ENCODE measurements at regions not wholly inside any gene's neighbourhood (a gene's known extent, or its start where the extent isn't known, plus 50 kb on each side); places are given as distances from the start of the nearest gene placed in this dataset.

DNA sequence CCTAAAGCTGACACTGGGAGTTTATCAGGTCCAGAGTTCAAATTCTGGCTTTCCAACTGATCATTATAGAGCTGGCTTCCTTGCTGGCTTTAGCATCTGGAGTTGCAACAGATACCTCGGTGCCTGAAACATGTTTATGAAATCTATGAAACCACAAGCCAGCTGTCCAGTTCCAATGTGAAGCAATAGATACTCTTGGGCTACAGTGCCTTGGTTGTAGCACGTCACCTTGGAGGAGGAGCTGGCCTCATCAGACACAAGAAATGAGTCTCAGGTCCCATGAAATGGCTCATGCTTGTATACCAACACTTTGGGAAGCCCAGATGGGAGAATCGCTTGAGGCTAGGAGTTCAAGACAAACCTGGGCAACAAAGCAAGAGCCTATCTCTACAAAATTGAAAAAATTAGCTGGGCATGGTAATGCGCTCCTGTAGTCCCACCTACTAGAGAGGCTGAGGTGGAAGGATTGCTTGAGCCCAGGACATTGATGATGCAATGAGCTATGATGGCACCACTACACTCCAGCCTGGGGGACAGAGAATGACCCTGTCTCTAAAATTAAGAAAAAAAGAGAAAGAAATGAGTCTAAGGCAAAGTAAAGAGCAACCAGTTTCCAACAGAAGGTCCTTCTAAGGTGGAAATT is 132.5 kb upstream of the ZNF648 start:
- DNase-seq (ENCODE audit: low spot score): no peak

- DNase-seq (ENCODE audit: low spot score): no peak
These were observed 131.5 kb upstream of the ZNF648 start for GRCh38 chr1:182192966-182193365.

GRCh38 chr1:182192215-182192614 is 130.7 kb upstream of the ZNF648 start:
- DNase-seq (ENCODE audit: low spot score): no peak

GRCh38 chr1:182191381-182192115 is 130.0 kb upstream of the ZNF648 start:
- DNase-seq (ENCODE audit: low spot score): no peak

- no peak for DNase-seq (ENCODE audit: low spot score)
These were observed 128.1 kb upstream of the ZNF648 start for GRCh38 chr1:182189535-182190066.

DNA sequence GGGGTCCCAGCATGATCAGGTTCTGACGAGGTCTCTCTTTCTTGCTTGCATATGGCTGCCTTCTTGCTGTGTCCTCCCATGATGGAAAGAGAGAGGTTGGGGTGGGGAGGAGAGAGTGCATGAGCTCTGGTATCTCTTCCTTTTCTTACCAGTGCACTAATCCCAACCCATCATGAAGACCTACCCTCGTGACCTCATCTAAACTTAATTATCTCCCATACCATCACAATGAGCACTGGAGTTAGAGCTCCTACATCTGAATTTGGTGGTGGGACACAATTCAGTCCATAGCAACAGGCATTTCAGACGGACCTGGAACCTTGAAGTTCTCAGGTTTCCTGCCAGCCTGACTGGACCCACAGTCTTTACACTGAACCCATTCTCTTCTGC is 125.2 kb upstream of the ZNF648 start:
- no peak for DNase-seq (ENCODE audit: low spot score)

- no peak for DNase-seq (ENCODE audit: low spot score)
These were observed 124.6 kb upstream of the ZNF648 start for GRCh38 chr1:182185842-182186756.

- DNase-seq (ENCODE audit: low spot score): no peak
These were observed 123.6 kb upstream of the ZNF648 start for GRCh38 chr1:182185136-182185535.

GRCh38 chr1:182183606-182184005 is 122.1 kb upstream of the ZNF648 start:
- DNase-seq (ENCODE audit: low spot score): no peak

DNA sequence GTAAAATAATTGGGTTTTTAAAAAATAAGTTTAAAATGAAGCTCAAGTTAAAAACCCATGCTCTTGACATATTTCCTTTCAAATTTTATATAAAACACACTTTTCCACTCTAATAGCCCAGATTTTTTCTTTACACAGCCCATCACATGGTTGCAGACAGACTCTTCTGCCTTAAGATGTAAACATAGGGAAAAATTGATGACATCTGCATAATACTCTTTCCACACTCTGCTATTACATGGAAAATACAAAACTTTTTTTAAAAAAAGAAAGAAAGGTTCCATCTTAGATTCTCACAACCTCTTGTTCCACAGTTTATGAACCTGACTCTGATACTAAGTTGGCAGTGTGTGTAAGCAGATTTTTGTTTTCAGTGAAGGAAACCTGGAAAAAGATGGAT is 120.8 kb upstream of the ZNF648 start:
- DNase-seq (ENCODE audit: low spot score): no peak

GRCh38 chr1:182181167-182181572 is 119.7 kb upstream of the ZNF648 start:
- no peak for DNase-seq (ENCODE audit: low spot score)

DNA sequence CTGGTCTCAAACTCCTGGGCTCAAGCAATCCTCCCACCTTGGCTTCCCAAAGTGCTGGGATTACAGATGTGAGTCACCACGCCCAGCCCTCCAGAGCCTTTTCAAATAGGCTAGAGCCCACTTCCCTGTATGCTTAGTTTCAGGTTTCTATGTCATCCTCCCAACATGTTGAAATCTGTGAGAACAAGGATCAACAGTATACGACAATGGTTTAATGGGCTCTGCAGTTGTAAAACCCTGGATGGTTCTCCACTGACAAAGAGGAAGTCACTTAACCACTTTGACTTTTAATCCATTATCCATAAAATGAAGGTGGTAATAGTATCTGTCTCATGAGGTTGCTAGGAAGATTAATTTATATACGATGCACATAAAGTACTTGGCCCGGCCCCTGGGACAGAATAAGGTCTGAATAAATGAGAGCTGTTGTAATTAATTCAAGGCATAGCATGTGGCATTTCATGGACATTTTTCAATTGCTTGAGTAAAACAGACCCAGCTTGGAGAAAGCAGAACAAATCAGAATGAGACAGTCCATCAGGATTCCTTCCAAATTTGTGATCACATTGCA is 113.9 kb upstream of the ZNF648 start:
- no peak for DNase-seq (ENCODE audit: low spot score)

DNA sequence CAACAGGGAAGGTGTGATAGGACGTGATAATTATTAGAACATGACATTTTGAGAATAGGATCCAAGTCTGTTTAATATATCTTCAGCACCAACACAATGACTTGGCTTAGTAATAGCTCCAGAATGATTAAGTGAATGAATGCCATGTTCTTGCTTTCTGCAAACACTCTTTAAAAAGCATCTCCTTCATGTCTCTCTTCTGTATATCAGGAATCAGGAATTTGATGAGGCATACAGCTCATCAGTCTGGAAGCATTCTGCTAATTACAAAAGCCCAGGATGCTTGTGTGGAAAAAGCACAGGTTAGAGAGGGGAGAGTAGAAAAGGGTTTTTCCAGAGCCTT is 113.0 kb upstream of the ZNF648 start:
- no peak for DNase-seq (ENCODE audit: low spot score)

- DNase-seq (ENCODE audit: low spot score): no peak
These were observed 112.4 kb upstream of the ZNF648 start for GRCh38 chr1:182173808-182174512.

GRCh38 chr1:182172699-182173098 is 111.2 kb upstream of the ZNF648 start:
- DNase-seq (ENCODE audit: low spot score): no peak

DNA sequence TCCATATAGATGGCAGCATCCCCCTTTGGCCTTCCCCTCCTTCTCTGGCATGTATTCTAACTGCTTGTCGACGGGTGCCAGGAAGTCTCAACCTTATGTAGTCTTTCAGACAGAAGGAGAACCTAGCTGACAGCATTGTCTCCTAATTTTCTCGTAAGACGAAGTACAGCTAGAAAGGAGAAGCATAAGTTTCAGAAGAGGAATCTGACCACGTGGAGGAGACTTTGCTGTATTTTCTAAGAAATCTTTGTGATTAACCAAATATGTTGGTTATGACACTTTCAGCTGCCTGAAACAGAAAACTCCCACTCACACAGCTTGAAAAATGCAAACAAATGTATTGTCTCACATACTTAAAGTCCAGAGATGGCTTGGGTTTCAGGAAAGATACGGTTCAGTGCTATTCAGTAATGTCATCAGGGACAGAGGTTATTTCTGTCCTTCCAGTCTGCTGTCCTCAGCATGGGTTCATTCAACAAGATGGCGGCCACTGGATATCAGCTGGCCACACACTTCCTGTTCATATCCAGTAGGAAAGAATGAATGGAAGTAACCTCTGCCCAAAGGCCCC is 109.5 kb upstream of the ZNF648 start:
- no peak for DNase-seq (ENCODE audit: low spot score)

DNA sequence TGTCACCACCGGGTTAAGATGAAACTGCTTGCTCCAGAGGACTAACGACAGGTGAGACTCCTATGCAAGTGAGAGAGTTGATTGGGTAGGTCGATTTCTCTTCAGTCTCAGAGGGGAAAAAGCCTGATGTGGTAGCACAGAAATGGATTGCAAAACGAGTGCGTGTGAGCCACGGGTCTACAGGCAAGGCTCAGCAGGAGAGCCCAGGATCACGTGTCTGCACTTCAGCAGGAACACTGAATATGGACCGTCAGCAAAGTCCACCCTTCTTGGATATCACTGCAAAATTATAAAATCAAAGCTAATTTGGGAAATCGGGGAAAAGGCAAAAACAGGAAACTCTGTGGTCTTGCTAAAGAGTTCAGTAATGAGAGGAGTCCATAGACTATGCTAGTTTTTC is 107.7 kb upstream of the ZNF648 start:
- no peak for DNase-seq (ENCODE audit: low spot score)

DNA sequence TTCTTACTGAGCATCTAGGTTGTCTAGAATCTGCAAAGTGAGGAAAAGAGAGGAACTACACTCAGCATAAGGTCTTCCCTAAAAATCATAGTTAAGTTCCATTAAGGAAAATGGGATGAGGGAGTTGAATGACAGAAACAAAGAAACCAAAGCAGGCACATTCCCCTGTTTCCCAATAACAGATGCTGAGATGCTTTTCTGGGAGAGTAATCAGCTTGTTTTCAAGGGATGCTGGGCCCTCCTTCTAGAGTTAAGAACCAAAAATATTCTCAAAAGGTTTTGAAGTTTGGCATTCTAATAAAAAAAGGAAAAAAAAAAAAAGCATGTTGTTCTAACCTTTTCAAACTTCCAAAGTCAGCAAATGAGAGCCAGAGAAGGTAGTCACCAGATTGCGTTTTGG is 105.2 kb upstream of the ZNF648 start:
- no peak for DNase-seq (ENCODE audit: low spot score)

DNA sequence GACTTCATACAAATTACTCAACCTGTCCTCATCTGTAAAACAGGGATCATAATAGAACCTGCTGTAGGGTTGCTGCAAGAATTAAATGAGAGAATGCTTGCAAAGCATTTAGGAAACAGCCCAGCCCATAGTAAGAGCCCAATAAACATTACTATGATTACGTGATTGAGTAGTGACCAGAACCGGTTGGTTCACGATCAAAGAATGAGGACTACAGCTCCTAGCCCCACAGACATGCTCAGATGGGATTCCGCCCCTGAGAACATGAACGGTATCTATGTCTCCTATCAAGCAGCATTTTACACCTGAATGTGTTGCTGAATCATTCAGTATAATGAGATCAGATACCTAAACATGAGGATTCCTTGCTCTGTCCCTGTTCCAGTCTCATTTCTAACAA is 104.8 kb upstream of the ZNF648 start:
- DNase-seq (ENCODE audit: low spot score): no peak

- DNase-seq (ENCODE audit: low spot score): no peak
These were observed 102.8 kb upstream of the ZNF648 start for GRCh38 chr1:182164273-182164672.

GRCh38 chr1:182163821-182164223 is 102.3 kb upstream of the ZNF648 start:
- DNase-seq (ENCODE audit: low spot score): no peak
